ENCODE measurements at regions not wholly inside any gene's neighbourhood (a gene's known extent, or its start where the extent isn't known, plus 50 kb on each side); places are given as distances from the start of the nearest gene placed in this dataset.
"Not testable (repeated sequence)": the region's sequence is repeated elsewhere in the genome, so short reads cannot be mapped to it uniquely, and the experiment has no call there.

DNA sequence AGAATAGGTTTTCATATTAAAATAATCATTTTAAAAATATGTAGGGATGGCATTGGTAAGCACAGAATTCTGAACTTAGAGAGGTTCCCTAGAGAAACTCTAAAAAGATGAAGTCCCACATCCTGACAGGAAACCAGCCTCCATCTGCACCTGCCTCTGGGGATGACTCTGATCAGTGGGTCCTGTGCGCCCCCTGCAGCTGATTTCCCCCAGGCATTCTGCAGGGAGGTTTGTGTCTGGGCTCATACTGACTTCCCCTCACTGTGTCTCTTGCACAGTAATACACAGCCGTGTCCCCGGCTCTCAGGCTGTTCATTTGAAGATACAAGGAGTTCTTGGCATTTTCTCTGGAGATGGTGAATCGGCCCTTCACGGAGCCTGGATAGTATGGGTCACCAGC lies 602.9 kb downstream of the TMEM121 start:
- Histone ChIP-seq H3K4me3 (no peak overlapping the region), H3K36me3 (no peaks in the 10 kb centered on the region), H3K4me1 (no peaks in the 10 kb centered on the region), H3K27ac (replicated peaks) (no peak overlapping the region), H3K9me3 (replicated peaks) (no peaks in the 10 kb centered on the region), H3K27me3 (ENCODE audit: low read depth) (peaks cover 95% of the 10 kb centered on the region)
- DNase-seq: no peak
- TF ChIP-seq, protein P1, sequence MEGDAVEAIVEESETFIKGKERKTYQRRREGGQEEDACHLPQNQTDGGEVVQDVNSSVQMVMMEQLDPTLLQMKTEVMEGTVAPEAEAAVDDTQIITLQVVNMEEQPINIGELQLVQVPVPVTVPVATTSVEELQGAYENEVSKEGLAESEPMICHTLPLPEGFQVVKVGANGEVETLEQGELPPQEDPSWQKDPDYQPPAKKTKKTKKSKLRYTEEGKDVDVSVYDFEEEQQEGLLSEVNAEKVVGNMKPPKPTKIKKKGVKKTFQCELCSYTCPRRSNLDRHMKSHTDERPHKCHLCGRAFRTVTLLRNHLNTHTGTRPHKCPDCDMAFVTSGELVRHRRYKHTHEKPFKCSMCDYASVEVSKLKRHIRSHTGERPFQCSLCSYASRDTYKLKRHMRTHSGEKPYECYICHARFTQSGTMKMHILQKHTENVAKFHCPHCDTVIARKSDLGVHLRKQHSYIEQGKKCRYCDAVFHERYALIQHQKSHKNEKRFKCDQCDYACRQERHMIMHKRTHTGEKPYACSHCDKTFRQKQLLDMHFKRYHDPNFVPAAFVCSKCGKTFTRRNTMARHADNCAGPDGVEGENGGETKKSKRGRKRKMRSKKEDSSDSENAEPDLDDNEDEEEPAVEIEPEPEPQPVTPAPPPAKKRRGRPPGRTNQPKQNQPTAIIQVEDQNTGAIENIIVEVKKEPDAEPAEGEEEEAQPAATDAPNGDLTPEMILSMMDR (IDR thresholded peaks at IDR 0.05; ENCODE audit: borderline replicate concordance): no peak
- intact Hi-C loops (cut with micrococcal nuclease): no loop called here

DNA sequence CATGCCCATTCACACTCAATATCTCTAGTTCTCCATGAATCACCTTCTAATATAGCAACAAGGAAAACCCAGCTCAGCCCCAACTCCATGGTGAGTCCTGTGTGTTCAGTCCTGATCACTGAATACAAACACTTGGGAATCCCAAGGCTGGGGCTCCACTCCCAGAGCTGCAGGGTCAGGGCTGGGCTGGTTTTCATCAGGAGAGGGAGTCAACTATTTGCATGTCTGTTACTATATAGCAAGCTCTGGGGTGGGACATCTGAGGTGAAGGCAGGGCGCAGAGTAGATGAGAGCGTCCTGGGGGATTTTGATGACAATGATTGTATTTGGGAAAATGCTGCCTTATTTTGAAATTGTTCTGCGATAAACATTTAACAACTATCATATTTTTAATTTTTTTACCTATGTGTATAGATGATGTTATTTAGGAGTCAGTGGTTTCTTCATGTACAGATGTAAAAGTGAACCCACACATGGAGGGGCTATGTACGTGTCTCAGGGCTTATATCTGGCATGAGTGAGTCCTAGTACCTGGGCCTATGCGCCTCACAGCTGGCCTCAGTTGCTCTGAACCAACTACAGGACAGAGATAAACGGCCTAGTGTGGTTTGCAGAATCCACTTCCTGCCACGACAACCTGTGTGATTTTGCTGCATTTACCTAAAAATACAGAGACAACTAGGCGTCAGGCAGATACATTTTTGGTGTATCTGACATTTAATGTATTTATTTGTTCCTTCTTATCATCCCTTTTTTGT lies 603.7 kb downstream of the TMEM121 start:
- H3K36me3 ChIP-seq; intact Hi-C loops (cut with micrococcal nuclease); DNase-seq; H3K4me1 ChIP-seq; H3K4me3 ChIP-seq; H3K9me3 ChIP-seq (replicated peaks); H3K27ac ChIP-seq (replicated peaks): not testable (repeated sequence)
- peaks cover 98% of the 10 kb centered on the region for H3K27me3 ChIP-seq (ENCODE audit: low read depth)

DNA sequence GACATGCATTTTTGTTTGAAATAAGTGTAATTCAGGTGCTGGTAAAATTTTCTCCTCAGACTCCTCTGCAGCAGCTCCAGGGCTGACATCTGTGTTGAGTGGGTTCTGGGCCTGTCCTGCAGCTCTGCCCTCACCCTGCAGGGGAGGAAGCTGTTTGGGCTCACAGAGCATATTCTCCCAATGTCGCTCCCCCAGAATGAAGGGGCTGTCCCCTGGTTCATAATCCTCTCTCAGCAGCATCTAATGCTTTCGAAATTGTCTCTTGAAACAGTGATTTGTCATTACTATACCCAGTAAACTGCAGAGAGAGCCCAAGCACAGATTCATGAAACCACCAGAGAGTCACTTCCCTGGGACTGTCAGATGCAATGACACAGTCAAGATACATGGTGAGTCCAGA lies 606.7 kb downstream of the TMEM121 start:
- H3K27me3 ChIP-seq (ENCODE audit: low read depth): peaks cover 80% of the 10 kb centered on the region
- H3K4me3 ChIP-seq; H3K9me3 ChIP-seq (replicated peaks); H3K27ac ChIP-seq (replicated peaks); H3K36me3 ChIP-seq; intact Hi-C loops (cut with micrococcal nuclease); DNase-seq; H3K4me1 ChIP-seq: not testable (repeated sequence)

DNA sequence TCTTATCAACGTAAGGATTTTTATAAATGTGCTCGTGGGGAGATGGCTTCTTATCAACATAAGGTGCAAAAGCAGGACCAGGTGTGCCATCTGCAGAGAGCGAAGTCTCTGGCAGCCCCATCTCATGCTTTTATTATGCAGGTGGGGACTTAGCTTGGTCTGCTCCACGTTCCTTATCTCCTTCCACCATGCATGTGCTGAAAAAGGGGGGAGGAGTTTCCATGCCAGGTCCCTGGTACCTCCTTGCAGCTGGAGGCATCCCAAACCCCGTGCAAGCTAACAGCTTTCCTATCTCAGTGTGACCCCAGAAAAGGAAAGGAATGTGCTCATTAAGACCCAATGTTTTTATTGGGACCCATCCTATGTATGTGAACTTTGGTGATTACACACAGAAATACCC lies 608.5 kb downstream of the TMEM121 start:
- Histone ChIP-seq H3K4me3 (no peak overlapping the region), H3K36me3 (no peaks in the 10 kb centered on the region), H3K27ac (replicated peaks) (no peak overlapping the region), H3K4me1 (no peaks in the 10 kb centered on the region), H3K9me3 (replicated peaks) (no peaks in the 10 kb centered on the region), H3K27me3 (ENCODE audit: low read depth) (peaks cover 62% of the 10 kb centered on the region)
- intact Hi-C loops (cut with micrococcal nuclease): no loop called here
- no peak for DNase-seq
- TF ChIP-seq, protein P1 (IDR thresholded peaks at IDR 0.05; ENCODE audit: borderline replicate concordance): no peak

DNA sequence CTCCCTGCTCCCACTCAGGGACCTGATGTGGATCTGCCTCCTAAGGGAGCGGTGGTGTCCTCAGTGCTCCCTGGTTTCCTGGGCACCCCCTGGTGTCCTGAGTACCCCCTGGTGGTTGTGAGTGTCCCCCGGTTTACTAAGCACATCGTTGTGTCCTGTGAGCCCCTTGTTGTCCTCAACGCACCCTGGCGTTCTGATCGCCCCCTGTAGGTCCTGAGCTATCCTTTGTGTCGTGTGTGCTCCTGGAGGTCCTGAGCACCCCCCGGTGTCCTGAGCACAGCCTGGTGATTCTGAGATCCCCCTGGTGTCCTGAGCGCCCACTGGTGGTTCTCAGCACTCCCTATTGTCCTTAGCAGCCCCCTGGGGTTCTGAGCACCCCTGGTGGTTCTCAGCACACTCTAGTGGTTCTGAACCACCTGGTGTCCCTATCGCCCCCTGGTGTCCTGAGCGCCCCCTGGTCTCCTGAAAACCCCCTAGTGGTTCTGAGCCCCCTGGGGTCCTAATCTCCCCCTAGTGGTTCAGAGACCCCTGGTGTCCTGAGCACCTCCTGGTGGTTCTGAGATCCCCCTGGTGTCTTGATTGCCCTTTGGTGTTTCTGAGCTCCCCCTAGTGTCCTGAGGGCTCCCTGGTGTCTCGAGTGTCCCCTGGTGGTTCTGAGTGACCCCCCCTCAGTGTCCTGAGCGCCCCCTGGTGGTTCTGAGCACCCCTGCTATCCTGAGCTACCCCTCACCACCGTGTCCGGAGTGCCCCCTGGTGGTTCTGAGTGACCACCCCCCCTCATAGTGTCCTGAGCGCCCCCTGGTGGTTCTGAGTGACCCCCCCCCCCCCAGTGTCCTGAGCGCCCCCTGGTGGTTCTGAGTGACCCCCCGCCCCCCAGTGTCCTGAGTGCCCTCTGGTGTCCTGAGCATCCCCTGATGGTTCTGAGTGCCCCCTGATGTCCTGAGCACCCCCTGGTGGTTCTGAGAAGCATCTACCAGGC lies 615.1 kb downstream of the TMEM121 start:
- intact Hi-C loops (cut with micrococcal nuclease): no loop called here
- Histone ChIP-seq H3K27me3 (ENCODE audit: low read depth) (peaks cover 34% of the 10 kb centered on the region), H3K4me1 (no peaks in the 10 kb centered on the region), H3K36me3 (no peaks in the 10 kb centered on the region), H3K4me3 (no peak overlapping the region), H3K9me3 (replicated peaks) (no peaks in the 10 kb centered on the region), H3K27ac (replicated peaks) (no peak overlapping the region)
- TF ChIP-seq, protein P1 (IDR thresholded peaks at IDR 0.05; ENCODE audit: borderline replicate concordance): no peak
- DNase-seq: no peak

DNA sequence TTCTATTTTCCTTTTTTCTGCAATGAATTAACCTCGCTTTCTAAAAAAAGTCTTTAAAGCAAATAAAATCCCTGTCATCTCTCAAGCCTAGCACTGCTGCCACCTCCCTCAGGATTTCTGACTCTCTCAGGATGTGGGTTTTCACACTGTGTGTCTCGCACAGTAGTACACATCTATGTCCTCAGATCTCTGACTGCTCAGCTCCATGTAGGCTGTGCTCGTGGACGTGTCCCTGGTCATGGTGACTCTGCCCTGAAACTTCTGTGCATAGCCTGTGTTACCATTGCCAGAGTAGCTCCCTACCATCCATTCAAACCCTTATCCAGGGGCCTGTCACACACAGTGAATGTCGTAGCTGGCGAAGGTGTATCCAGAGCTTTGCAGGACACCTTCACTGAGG lies 619.3 kb downstream of the TMEM121 start:
- H3K27ac ChIP-seq (replicated peaks); DNase-seq; H3K36me3 ChIP-seq; H3K4me1 ChIP-seq; H3K9me3 ChIP-seq (replicated peaks); intact Hi-C loops (cut with micrococcal nuclease); H3K4me3 ChIP-seq: not testable (repeated sequence)
- peaks cover 51% of the 10 kb centered on the region for H3K27me3 ChIP-seq (ENCODE audit: low read depth)
